HepG2 (cell line): ENCODE measurements at regions not wholly inside any gene's neighbourhood (a gene's known extent, or its start where the extent isn't known, plus 50 kb on each side); places are given as distances from the start of the nearest gene placed in this dataset.

ENCODE experiments used
- ARHGAP35 ChIP-seq: sonication (generic); formaldehyde crosslinking; IDR thresholded peaks from 2 replicates; pipeline ENCODE4 v1.9.0; 2022; ENCODE audit warnings: mild to moderate bottlenecking, inconsistent platforms, moderate library complexity, missing genetic modification reagents, borderline replicate concordance
- SATB2 ChIP-seq: sonication (generic); formaldehyde crosslinking; IDR thresholded peaks from 2 replicates; pipeline ENCODE4 v1.5.0; 2020; ENCODE audit warnings: missing genetic modification reagents
- SETDB1 ChIP-seq: sonication (generic); formaldehyde crosslinking; IDR thresholded peaks from 2 replicates; pipeline ENCODE4 v1.5.1; 2020; ENCODE audit warnings: missing genetic modification reagents, mild to moderate bottlenecking, borderline replicate concordance
- ZNF24 ChIP-seq: fragments of 450-650 bp; IDR thresholded peaks from 2 replicates; pipeline ENCODE4 v1.6.1; 2017; ENCODE audit warnings: antibody characterized with exemption, mild to moderate bottlenecking
- TF ChIP-seq, protein P1 (sequence below): sonication (generic); formaldehyde crosslinking; IDR thresholded peaks from 2 replicates; pipeline ENCODE4 v1.4.0; 2020; ENCODE audit warnings: missing genetic modification reagents, borderline replicate concordance
- TF ChIP-seq, protein P2 (sequence below): sonication (generic); formaldehyde crosslinking; conservative IDR thresholded peaks from 2 replicates; pipeline ENCODE4 v1.4.0; 2020; ENCODE audit warnings: missing genetic modification reagents
- TF ChIP-seq, protein P3 (sequence below): sonication (generic); formaldehyde crosslinking; conservative IDR thresholded peaks from 2 replicates; pipeline ENCODE4 v1.4.0; 2020; ENCODE audit warnings: mild to moderate bottlenecking, missing genetic modification reagents, moderate library complexity

DNA sequence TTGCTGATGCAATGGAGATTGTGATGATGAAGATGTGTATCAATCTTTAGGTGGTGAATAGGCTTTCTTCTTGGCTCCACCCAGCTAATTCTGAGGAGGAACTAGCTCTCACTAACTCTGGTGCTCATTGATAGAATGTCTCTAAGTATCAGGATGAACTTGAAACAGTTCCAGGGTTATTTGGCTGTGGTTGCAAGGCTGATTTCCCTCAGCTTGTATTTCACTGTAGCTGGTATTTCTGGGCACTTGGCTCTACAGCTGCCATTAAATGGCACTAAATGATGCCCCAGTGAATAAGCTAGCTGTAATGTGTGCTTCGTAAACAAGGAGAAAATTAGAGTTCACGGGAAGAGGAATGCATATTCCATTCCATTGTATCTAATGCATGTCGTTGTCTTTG lies 241.2 kb downstream of the RPIA start (continued):
- TF ChIP-seq, protein P1, sequence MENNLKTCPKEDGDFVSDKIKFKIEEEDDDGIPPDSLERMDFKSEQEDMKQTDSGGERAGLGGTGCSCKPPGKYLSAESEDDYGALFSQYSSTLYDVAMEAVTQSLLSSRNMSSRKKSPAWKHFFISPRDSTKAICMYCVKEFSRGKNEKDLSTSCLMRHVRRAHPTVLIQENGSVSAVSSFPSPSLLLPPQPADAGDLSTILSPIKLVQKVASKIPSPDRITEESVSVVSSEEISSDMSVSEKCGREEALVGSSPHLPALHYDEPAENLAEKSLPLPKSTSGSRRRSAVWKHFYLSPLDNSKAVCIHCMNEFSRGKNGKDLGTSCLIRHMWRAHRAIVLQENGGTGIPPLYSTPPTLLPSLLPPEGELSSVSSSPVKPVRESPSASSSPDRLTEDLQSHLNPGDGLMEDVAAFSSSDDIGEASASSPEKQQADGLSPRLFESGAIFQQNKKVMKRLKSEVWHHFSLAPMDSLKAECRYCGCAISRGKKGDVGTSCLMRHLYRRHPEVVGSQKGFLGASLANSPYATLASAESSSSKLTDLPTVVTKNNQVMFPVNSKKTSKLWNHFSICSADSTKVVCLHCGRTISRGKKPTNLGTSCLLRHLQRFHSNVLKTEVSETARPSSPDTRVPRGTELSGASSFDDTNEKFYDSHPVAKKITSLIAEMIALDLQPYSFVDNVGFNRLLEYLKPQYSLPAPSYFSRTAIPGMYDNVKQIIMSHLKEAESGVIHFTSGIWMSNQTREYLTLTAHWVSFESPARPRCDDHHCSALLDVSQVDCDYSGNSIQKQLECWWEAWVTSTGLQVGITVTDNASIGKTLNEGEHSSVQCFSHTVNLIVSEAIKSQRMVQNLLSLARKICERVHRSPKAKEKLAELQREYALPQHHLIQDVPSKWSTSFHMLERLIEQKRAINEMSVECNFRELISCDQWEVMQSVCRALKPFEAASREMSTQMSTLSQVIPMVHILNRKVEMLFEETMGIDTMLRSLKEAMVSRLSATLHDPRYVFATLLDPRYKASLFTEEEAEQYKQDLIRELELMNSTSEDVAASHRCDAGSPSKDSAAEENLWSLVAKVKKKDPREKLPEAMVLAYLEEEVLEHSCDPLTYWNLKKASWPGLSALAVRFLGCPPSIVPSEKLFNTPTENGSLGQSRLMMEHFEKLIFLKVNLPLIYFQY: no peak
- TF ChIP-seq, protein P2, sequence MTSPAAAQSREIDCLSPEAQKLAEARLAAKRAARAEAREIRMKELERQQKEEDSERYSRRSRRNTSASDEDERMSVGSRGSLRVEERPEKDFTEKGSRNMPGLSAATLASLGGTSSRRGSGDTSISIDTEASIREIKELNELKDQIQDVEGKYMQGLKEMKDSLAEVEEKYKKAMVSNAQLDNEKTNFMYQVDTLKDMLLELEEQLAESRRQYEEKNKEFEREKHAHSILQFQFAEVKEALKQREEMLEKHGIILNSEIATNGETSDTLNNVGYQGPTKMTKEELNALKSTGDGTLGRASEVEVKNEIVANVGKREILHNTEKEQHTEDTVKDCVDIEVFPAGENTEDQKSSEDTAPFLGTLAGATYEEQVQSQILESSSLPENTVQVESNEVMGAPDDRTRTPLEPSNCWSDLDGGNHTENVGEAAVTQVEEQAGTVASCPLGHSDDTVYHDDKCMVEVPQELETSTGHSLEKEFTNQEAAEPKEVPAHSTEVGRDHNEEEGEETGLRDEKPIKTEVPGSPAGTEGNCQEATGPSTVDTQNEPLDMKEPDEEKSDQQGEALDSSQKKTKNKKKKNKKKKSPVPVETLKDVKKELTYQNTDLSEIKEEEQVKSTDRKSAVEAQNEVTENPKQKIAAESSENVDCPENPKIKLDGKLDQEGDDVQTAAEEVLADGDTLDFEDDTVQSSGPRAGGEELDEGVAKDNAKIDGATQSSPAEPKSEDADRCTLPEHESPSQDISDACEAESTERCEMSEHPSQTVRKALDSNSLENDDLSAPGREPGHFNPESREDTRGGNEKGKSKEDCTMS (CRISPR knock-in tag): no peak
- TF ChIP-seq SETDB1 (CRISPR knock-in tag) (no peak), ZNF24 (no peak), SATB2 (CRISPR knock-in tag) (no peak), ARHGAP35 (CRISPR knock-in tag) (no peak)
- TF ChIP-seq, protein P3, sequence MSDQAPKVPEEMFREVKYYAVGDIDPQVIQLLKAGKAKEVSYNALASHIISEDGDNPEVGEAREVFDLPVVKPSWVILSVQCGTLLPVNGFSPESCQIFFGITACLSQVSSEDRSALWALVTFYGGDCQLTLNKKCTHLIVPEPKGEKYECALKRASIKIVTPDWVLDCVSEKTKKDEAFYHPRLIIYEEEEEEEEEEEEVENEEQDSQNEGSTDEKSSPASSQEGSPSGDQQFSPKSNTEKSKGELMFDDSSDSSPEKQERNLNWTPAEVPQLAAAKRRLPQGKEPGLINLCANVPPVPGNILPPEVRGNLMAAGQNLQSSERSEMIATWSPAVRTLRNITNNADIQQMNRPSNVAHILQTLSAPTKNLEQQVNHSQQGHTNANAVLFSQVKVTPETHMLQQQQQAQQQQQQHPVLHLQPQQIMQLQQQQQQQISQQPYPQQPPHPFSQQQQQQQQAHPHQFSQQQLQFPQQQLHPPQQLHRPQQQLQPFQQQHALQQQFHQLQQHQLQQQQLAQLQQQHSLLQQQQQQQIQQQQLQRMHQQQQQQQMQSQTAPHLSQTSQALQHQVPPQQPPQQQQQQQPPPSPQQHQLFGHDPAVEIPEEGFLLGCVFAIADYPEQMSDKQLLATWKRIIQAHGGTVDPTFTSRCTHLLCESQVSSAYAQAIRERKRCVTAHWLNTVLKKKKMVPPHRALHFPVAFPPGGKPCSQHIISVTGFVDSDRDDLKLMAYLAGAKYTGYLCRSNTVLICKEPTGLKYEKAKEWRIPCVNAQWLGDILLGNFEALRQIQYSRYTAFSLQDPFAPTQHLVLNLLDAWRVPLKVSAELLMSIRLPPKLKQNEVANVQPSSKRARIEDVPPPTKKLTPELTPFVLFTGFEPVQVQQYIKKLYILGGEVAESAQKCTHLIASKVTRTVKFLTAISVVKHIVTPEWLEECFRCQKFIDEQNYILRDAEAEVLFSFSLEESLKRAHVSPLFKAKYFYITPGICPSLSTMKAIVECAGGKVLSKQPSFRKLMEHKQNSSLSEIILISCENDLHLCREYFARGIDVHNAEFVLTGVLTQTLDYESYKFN (CRISPR knock-in tag): no peak
- TF ChIP-seq, all 625 proteins: peak for 0
